ENCODE measurements at regions not wholly inside any gene's neighbourhood (a gene's known extent, or its start where the extent isn't known, plus 50 kb on each side); places are given as distances from the start of the nearest gene placed in this dataset.

- DNase-seq (ENCODE audit: insufficient read length), result no peak
- FAIRE-seq, result no peak
- no peak for TF ChIP-seq TAF1 (IDR thresholded peaks at IDR 0.05; ENCODE audit: borderline replicate concordance, low read depth, low read length)
- no peak for TF ChIP-seq POLR2AphosphoS5 (IDR thresholded peaks at IDR 0.05; ENCODE audit: low read depth, low read length)
Observed at GRCh38 chr5:54746346-54746745, 228.8 kb downstream of the SNX18 start.

GRCh38 chr5:54745599-54745998, 228.0 kb downstream of the SNX18 start:
- no peak for TF ChIP-seq TAF1 (IDR thresholded peaks at IDR 0.05; ENCODE audit: borderline replicate concordance, low read depth, low read length)
- DNase-seq (ENCODE audit: insufficient read length), result no peak
- no peak for FAIRE-seq

GRCh38 chr5:54743997-54744788, 226.6 kb downstream of the SNX18 start:
- TF ChIP-seq TAF1 (IDR thresholded peaks at IDR 0.05; ENCODE audit: borderline replicate concordance, low read depth, low read length), result no peak
- TF ChIP-seq POLR2A (IDR thresholded peaks at IDR 0.05; ENCODE audit: low read depth, low read length), result no peak
- TF ChIP-seq POLR2AphosphoS5 (IDR thresholded peaks at IDR 0.05; ENCODE audit: low read depth, low read length), result no peak
- FAIRE-seq, result no peak
- peak; percentile 4 for DNase-seq (ENCODE audit: insufficient read length)

- no peak for FAIRE-seq
- TF ChIP-seq POLR2A (IDR thresholded peaks at IDR 0.05; ENCODE audit: low read depth, low read length), result no peak
- TF ChIP-seq POLR2AphosphoS5 (IDR thresholded peaks at IDR 0.05; ENCODE audit: low read depth, low read length), result no peak
- TF ChIP-seq TAF1 (IDR thresholded peaks at IDR 0.05; ENCODE audit: borderline replicate concordance, low read depth, low read length), result no peak
- no peak for DNase-seq (ENCODE audit: insufficient read length)
Observed at GRCh38 chr5:54743581-54743980, 226.0 kb downstream of the SNX18 start.

- FAIRE-seq (no peak), DNase-seq (ENCODE audit: insufficient read length) (no peak)
- TF ChIP-seq POLR2AphosphoS5 (IDR thresholded peaks at IDR 0.05; ENCODE audit: low read depth, low read length) (no peak), POLR2A (IDR thresholded peaks at IDR 0.05; ENCODE audit: low read depth, low read length) (no peak), TAF1 (IDR thresholded peaks at IDR 0.05; ENCODE audit: borderline replicate concordance, low read depth, low read length) (no peak)
Observed at GRCh38 chr5:54742417-54742891, 224.9 kb downstream of the SNX18 start.

- no peak for FAIRE-seq
- TF ChIP-seq TAF1 (IDR thresholded peaks at IDR 0.05; ENCODE audit: borderline replicate concordance, low read depth, low read length) (no peak), POLR2A (IDR thresholded peaks at IDR 0.05; ENCODE audit: low read depth, low read length) (no peak), POLR2AphosphoS5 (IDR thresholded peaks at IDR 0.05; ENCODE audit: low read depth, low read length) (no peak)
- no peak for DNase-seq (ENCODE audit: insufficient read length)
Observed at GRCh38 chr5:54741711-54742110, 224.2 kb downstream of the SNX18 start.

- TF ChIP-seq POLR2A (IDR thresholded peaks at IDR 0.05; ENCODE audit: low read depth, low read length), result no peak
- TF ChIP-seq TAF1 (IDR thresholded peaks at IDR 0.05; ENCODE audit: borderline replicate concordance, low read depth, low read length), result no peak
- no peak for TF ChIP-seq POLR2AphosphoS5 (IDR thresholded peaks at IDR 0.05; ENCODE audit: low read depth, low read length)
- FAIRE-seq (no peak), DNase-seq (ENCODE audit: insufficient read length) (no peak)
Observed at GRCh38 chr5:54740141-54740540, 222.6 kb downstream of the SNX18 start.

- DNase-seq (ENCODE audit: insufficient read length) (no peak), FAIRE-seq (no peak)
- TF ChIP-seq POLR2AphosphoS5 (IDR thresholded peaks at IDR 0.05; ENCODE audit: low read depth, low read length) (no peak), POLR2A (IDR thresholded peaks at IDR 0.05; ENCODE audit: low read depth, low read length) (no peak), TAF1 (IDR thresholded peaks at IDR 0.05; ENCODE audit: borderline replicate concordance, low read depth, low read length) (no peak)
Observed at GRCh38 chr5:54739371-54739770, 221.8 kb downstream of the SNX18 start.

- FAIRE-seq (no peak), DNase-seq (ENCODE audit: insufficient read length) (no peak)
- no peak for TF ChIP-seq TAF1 (IDR thresholded peaks at IDR 0.05; ENCODE audit: borderline replicate concordance, low read depth, low read length)
- no peak for TF ChIP-seq POLR2AphosphoS5 (IDR thresholded peaks at IDR 0.05; ENCODE audit: low read depth, low read length)
Observed at GRCh38 chr5:54738973-54739367, 221.4 kb downstream of the SNX18 start.

GRCh38 chr5:54738118-54738972, 220.8 kb downstream of the SNX18 start:
- DNase-seq (ENCODE audit: insufficient read length), result no peak
- FAIRE-seq, result no peak
- TF ChIP-seq POLR2A (IDR thresholded peaks at IDR 0.05; ENCODE audit: low read depth, low read length), result no peak
- no peak for TF ChIP-seq POLR2AphosphoS5 (IDR thresholded peaks at IDR 0.05; ENCODE audit: low read depth, low read length)
- no peak for TF ChIP-seq TAF1 (IDR thresholded peaks at IDR 0.05; ENCODE audit: borderline replicate concordance, low read depth, low read length)

GRCh38 chr5:54736003-54736797, 218.6 kb downstream of the SNX18 start:
- FAIRE-seq (no peak), DNase-seq (ENCODE audit: insufficient read length) (no peak)
- TF ChIP-seq POLR2AphosphoS5 (IDR thresholded peaks at IDR 0.05; ENCODE audit: low read depth, low read length) (no peak), POLR2A (IDR thresholded peaks at IDR 0.05; ENCODE audit: low read depth, low read length) (no peak), TAF1 (IDR thresholded peaks at IDR 0.05; ENCODE audit: borderline replicate concordance, low read depth, low read length) (no peak)

Measured in GM12892 (cell line).